T-cell (primary cell): ENCODE measurements at regions not wholly inside any gene's neighbourhood (a gene's known extent, or its start where the extent isn't known, plus 50 kb on each side); places are given as distances from the start of the nearest gene placed in this dataset.

Experiments used
- ATAC-seq, 4 experiments: fragments of 200-7000 bp in 3 of 4; fragments of 150-1000 bp in 1 of 4; cut with Tn5 transposase; replicated peaks in 1 of 4; 1 replicate in 3 of 4; 2 replicates in 1 of 4; pipeline ENCODE4 v1.10.0; 2021; ENCODE audit warnings: moderate library complexity in 3 of 4, mild to moderate bottlenecking in 2 of 4, moderate number of reproducible peaks in 1 of 4
- CTCF ChIA-PET, 2 donors: fragments of 300-600 bp; sonication (Branson Sonifier 250); formaldehyde crosslinking; loops; one replicate each; lab custom pipeline; 2022; ENCODE audit warnings: antibody characterized with exemption in 2 of 2; lab: Charles Lee
- POLR2A ChIA-PET, 2 donors: fragments of 300-600 bp; sonication (Branson Sonifier 250); formaldehyde crosslinking; loops; one replicate each; lab custom pipeline; 2022; ENCODE audit warnings: antibody characterized with exemption in 2 of 2; lab: Charles Lee
- DNase-seq, 35 experiments: peaks; one replicate each; pipeline versions ENCODE4 v3.0.0 to v3.0.0-alpha.2; 2013 to 2023
- H3K27ac ChIP-seq: one replicate; pipeline ENCODE4 v1.5.1; 2013; ENCODE audit warnings: low read length
- H3K27me3 ChIP-seq, 2 experiments: replicated peaks in 1 of 2; 1 replicate in 1 of 2; 2 replicates in 1 of 2; pipeline versions ENCODE4 v1.6.1 to v1.7.0; 2013; ENCODE audit warnings: low read length in 1 of 2, mixed read lengths in 1 of 2; ENCODE audit not compliant: control insufficient read depth in 2 of 2, insufficient read depth in 2 of 2; ENCODE audit errors: extremely low read depth in 1 of 2
- H3K36me3 ChIP-seq, 2 donors: 1 replicate in 1 of 2; 2 replicates in 1 of 2; pipeline versions ENCODE4 v1.6.1 to v1.7.0; 2013; ENCODE audit warnings: low read length in 1 of 2; ENCODE audit not compliant: control insufficient read depth in 2 of 2, insufficient read depth in 1 of 2; ENCODE audit errors: extremely low read depth in 1 of 2
- H3K4me1 ChIP-seq, 2 experiments: 1 replicate in 1 of 2; 2 replicates in 1 of 2; pipeline versions ENCODE4 v1.6.1 to v1.7.0; 2013; ENCODE audit warnings: low read length in 2 of 2, mixed read lengths in 1 of 2; ENCODE audit not compliant: insufficient read depth in 2 of 2, control insufficient read depth in 1 of 2; ENCODE audit errors: extremely low read depth in 1 of 2
- H3K4me3 ChIP-seq, 2 donors: 1 replicate in 1 of 2; 2 replicates in 1 of 2; pipeline versions ENCODE4 v1.5.1 to v1.7.0; 2013; ENCODE audit warnings: mild to moderate bottlenecking in 2 of 2, low read length in 1 of 2, moderate library complexity in 1 of 2; ENCODE audit not compliant: control insufficient read depth in 1 of 2; ENCODE audit errors: extremely low read depth in 1 of 2
- H3K9me3 ChIP-seq: 2 replicates; pipeline ENCODE4 v1.7.0; 2013
- H3K27ac Mint-ChIP-seq, 2 donors: one replicate each; pipeline ENCODE4 v1.8.0; 2020 to 2021; ENCODE audit warnings: mild to moderate bottlenecking in 2 of 2, mixed read lengths in 2 of 2
- H3K27me3 Mint-ChIP-seq, 2 donors: one replicate each; pipeline ENCODE4 v1.8.0; 2021 to 2022; ENCODE audit warnings: mixed read lengths in 2 of 2
- H3K36me3 Mint-ChIP-seq: one replicate; pipeline ENCODE4 v1.8.0; 2021; ENCODE audit warnings: mixed read lengths
- H3K4me1 Mint-ChIP-seq, 3 donors: one replicate each; pipeline ENCODE4 v1.8.0; 2020 to 2022; ENCODE audit warnings: mixed read lengths in 3 of 3, mild to moderate bottlenecking in 1 of 3
- H3K4me3 Mint-ChIP-seq, 3 donors: one replicate each; pipeline ENCODE4 v1.8.0; 2020 to 2022; ENCODE audit warnings: mild to moderate bottlenecking in 3 of 3, mixed read lengths in 3 of 3, moderate library complexity in 3 of 3
- H3K9me3 Mint-ChIP-seq, 3 donors: one replicate each; pipeline ENCODE4 v1.8.0; 2020 to 2022; ENCODE audit warnings: mixed read lengths in 3 of 3
- WGBS: methylation state at CpG from one replicate; pipeline ENCODE4 v1.1.5; 2013; ENCODE audit warnings: missing lambda C conversion rate; ENCODE audit not compliant: insufficient coverage; 5-methylcytosine and 5-hydroxymethylcytosine counted together

GRCh38 chr12:16766736-16767135 is 160.8 kb upstream of the LMO3 start:
- no peak overlapping the region for H3K4me3 ChIP-seq
- DNase-seq (no peak), ATAC-seq (no peak)
- H3K9me3 ChIP-seq, result no peaks in the 10 kb centered on the region
- no peaks in the 10 kb centered on the region for H3K36me3 ChIP-seq
- 80% methylated on average over 1 of the region's 1 CpG for WGBS
- H3K4me3 Mint-ChIP-seq, result no peak overlapping the region
- H3K27me3 Mint-ChIP-seq, result no peaks in the 10 kb centered on the region
- H3K4me1 ChIP-seq, result no peaks in the 10 kb centered on the region
- no peaks in the 10 kb centered on the region for H3K4me1 Mint-ChIP-seq
- peaks cover 12 to 52% (median 29%) of the 10 kb centered on the region in 3 donors for H3K9me3 Mint-ChIP-seq
- no peak overlapping the region for H3K27ac ChIP-seq
- no peaks in the 10 kb centered on the region for H3K27me3 ChIP-seq
- POLR2A ChIA-PET, result interaction anchor here in 1 of 2 donors (0.6 kb wide), 1 partner anchor 110 kb away, joined by 3 read pairs; no protein-coding TSS in a partner anchor
- CTCF ChIA-PET, result no interaction called here
- H3K36me3 Mint-ChIP-seq, result no peaks in the 10 kb centered on the region
- H3K27ac Mint-ChIP-seq, result no peak overlapping the region

GRCh38 chr12:16763901-16764300 is 157.9 kb upstream of the LMO3 start:
- DNase-seq, result no peak
- Mint-ChIP-seq H3K27ac (no peak overlapping the region), H3K27me3 (no peaks in the 10 kb centered on the region), H3K4me3 (no peak overlapping the region), H3K9me3 (peaks cover 6 to 33% (median 18%) of the 10 kb centered on the region in 3 donors), H3K4me1 (no peaks in the 10 kb centered on the region), H3K36me3 (no peaks in the 10 kb centered on the region)
- Histone ChIP-seq H3K9me3 (no peaks in the 10 kb centered on the region), H3K27ac (no peak overlapping the region), H3K4me1 (no peaks in the 10 kb centered on the region), H3K36me3 (no peaks in the 10 kb centered on the region), H3K27me3 (no peaks in the 10 kb centered on the region), H3K4me3 (no peak overlapping the region)
- ATAC-seq, result no peak
- ChIA-PET POLR2A (no interaction called here), CTCF (no interaction called here)

- H3K36me3 ChIP-seq, result no peaks in the 10 kb centered on the region
- ChIA-PET POLR2A (no interaction called here), CTCF (no interaction called here)
- H3K27ac ChIP-seq, result no peak overlapping the region
- H3K4me1 ChIP-seq, result no peaks in the 10 kb centered on the region
- ATAC-seq (no peak), DNase-seq (no peak)
- no peak overlapping the region for H3K27ac Mint-ChIP-seq
- no peak overlapping the region for H3K4me3 Mint-ChIP-seq
- WGBS, result 28% methylated on average over 4 of the region's 8 CpGs
- H3K4me1 Mint-ChIP-seq, result no peaks in the 10 kb centered on the region
- H3K9me3 ChIP-seq, result no peaks in the 10 kb centered on the region
- H3K9me3 Mint-ChIP-seq, result peaks cover under 1 to 12% (median 3%) of the 10 kb centered on the region in 3 donors
- no peaks in the 10 kb centered on the region for H3K36me3 Mint-ChIP-seq
- H3K27me3 ChIP-seq, result no peaks in the 10 kb centered on the region
- no peaks in the 10 kb centered on the region for H3K27me3 Mint-ChIP-seq
- H3K4me3 ChIP-seq, result no peak overlapping the region
Measured at GRCh38 chr12:16756833-16757555, 151.0 kb upstream of the LMO3 start.

- Histone ChIP-seq H3K27me3 (no peaks in the 10 kb centered on the region), H3K4me1 (no peaks in the 10 kb centered on the region), H3K36me3 (no peaks in the 10 kb centered on the region), H3K9me3 (no peaks in the 10 kb centered on the region), H3K27ac (no peak overlapping the region), H3K4me3 (no peak overlapping the region)
- Mint-ChIP-seq H3K4me3 (no peak overlapping the region), H3K9me3 (peaks cover 3 to 12% (median 8%) of the 10 kb centered on the region in 3 donors), H3K27ac (no peak overlapping the region), H3K36me3 (no peaks in the 10 kb centered on the region), H3K4me1 (no peaks in the 10 kb centered on the region), H3K27me3 (no peaks in the 10 kb centered on the region)
- DNase-seq (no peak), ATAC-seq (no peak)
- ChIA-PET CTCF (no interaction called here), POLR2A (no interaction called here)
- WGBS, result 100% methylated on average over 1 of the region's 4 CpGs
Measured at GRCh38 chr12:16730772-16731171, 124.8 kb upstream of the LMO3 start.

GRCh38 chr12:16726879-16727278 is 120.9 kb upstream of the LMO3 start:
- H3K27me3 Mint-ChIP-seq, result no peaks in the 10 kb centered on the region
- ATAC-seq (no peak), DNase-seq (no peak)
- H3K4me1 ChIP-seq, result no peaks in the 10 kb centered on the region
- peaks cover 0 to 7% (median 4%) of the 10 kb centered on the region in 3 donors for H3K9me3 Mint-ChIP-seq
- no peak overlapping the region for H3K27ac ChIP-seq
- H3K27me3 ChIP-seq, result no peaks in the 10 kb centered on the region
- H3K36me3 ChIP-seq, result no peaks in the 10 kb centered on the region
- ChIA-PET CTCF (no interaction called here), POLR2A (no interaction called here)
- no peaks in the 10 kb centered on the region for H3K36me3 Mint-ChIP-seq
- no peaks in the 10 kb centered on the region for H3K4me1 Mint-ChIP-seq
- H3K4me3 Mint-ChIP-seq, result no peak overlapping the region
- no peak overlapping the region for H3K4me3 ChIP-seq
- H3K27ac Mint-ChIP-seq, result no peak overlapping the region
- no CpG with 5 or more reads among the region's 1 CpG for WGBS
- no peaks in the 10 kb centered on the region for H3K9me3 ChIP-seq

GRCh38 chr12:16719713-16720416 is 113.9 kb upstream of the LMO3 start:
- Histone ChIP-seq H3K27ac (no peak overlapping the region), H3K36me3 (no peaks in the 10 kb centered on the region), H3K27me3 (no peaks in the 10 kb centered on the region), H3K4me3 (no peak overlapping the region), H3K9me3 (no peaks in the 10 kb centered on the region), H3K4me1 (no peaks in the 10 kb centered on the region)
- CTCF ChIA-PET, result no interaction called here
- Mint-ChIP-seq H3K4me1 (no peaks in the 10 kb centered on the region), H3K9me3 (peaks cover 0 to 5% (median 2%) of the 10 kb centered on the region in 3 donors), H3K36me3 (no peaks in the 10 kb centered on the region), H3K27ac (no peak overlapping the region), H3K27me3 (no peaks in the 10 kb centered on the region), H3K4me3 (no peak overlapping the region)
- ATAC-seq (no peak), DNase-seq (no peak)
- POLR2A ChIA-PET, result no interaction called here
- no CpG with 5 or more reads among the region's 2 CpGs for WGBS
